GM23338 (cell line): ENCODE measurements at regions not wholly inside any gene's neighbourhood (a gene's known extent, or its start where the extent isn't known, plus 50 kb on each side); places are given as distances from the start of the nearest gene placed in this dataset.

Experiments
- CTCF ChIP-seq, 2 experiments: fragments of 200-600 bp in 1 of 2; sonication (generic) in 1 of 2; conservative IDR thresholded peaks; 2 replicates each; pipeline versions ENCODE4 v1.5.1 to v1.6.1; 2016 to 2017; ENCODE audit warnings: antibody characterized with exemption in 2 of 2, low read depth in 2 of 2, mild to moderate bottlenecking in 2 of 2, moderate library complexity in 1 of 2
- EZH2 ChIP-seq: fragments of 200-600 bp; sonication (generic); IDR thresholded peaks from one replicate; pipeline ENCODE4 v1.8.0; 2017; ENCODE audit warnings: antibody characterized with exemption, mild to moderate bottlenecking, low read depth; ENCODE audit not compliant: unreplicated experiment
- POLR2AphosphoS5 ChIP-seq: IDR thresholded peaks from 2 replicates; pipeline ENCODE4 v1.6.1; 2016; ENCODE audit warnings: antibody characterized with exemption, low read depth
- TF ChIP-seq, protein P1 (sequence below): IDR thresholded peaks from one replicate; pipeline ENCODE4 v1.6.1; 2018; ENCODE audit warnings: antibody characterized with exemption; ENCODE audit not compliant: unreplicated experiment
- TF ChIP-seq, protein P2 (sequence below): IDR thresholded peaks from 2 replicates; pipeline ENCODE4 v1.6.1; 2016; ENCODE audit warnings: antibody characterized with exemption

- TF ChIP-seq POLR2AphosphoS5 (no peak), EZH2 (no peak), CTCF (conservative IDR thresholded peaks at IDR 0.05; ENCODE audit: low read depth in 2 of 2) (no peak)
- TF ChIP-seq, protein P1, sequence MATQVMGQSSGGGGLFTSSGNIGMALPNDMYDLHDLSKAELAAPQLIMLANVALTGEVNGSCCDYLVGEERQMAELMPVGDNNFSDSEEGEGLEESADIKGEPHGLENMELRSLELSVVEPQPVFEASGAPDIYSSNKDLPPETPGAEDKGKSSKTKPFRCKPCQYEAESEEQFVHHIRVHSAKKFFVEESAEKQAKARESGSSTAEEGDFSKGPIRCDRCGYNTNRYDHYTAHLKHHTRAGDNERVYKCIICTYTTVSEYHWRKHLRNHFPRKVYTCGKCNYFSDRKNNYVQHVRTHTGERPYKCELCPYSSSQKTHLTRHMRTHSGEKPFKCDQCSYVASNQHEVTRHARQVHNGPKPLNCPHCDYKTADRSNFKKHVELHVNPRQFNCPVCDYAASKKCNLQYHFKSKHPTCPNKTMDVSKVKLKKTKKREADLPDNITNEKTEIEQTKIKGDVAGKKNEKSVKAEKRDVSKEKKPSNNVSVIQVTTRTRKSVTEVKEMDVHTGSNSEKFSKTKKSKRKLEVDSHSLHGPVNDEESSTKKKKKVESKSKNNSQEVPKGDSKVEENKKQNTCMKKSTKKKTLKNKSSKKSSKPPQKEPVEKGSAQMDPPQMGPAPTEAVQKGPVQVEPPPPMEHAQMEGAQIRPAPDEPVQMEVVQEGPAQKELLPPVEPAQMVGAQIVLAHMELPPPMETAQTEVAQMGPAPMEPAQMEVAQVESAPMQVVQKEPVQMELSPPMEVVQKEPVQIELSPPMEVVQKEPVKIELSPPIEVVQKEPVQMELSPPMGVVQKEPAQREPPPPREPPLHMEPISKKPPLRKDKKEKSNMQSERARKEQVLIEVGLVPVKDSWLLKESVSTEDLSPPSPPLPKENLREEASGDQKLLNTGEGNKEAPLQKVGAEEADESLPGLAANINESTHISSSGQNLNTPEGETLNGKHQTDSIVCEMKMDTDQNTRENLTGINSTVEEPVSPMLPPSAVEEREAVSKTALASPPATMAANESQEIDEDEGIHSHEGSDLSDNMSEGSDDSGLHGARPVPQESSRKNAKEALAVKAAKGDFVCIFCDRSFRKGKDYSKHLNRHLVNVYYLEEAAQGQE: no peak
- TF ChIP-seq, protein P2, sequence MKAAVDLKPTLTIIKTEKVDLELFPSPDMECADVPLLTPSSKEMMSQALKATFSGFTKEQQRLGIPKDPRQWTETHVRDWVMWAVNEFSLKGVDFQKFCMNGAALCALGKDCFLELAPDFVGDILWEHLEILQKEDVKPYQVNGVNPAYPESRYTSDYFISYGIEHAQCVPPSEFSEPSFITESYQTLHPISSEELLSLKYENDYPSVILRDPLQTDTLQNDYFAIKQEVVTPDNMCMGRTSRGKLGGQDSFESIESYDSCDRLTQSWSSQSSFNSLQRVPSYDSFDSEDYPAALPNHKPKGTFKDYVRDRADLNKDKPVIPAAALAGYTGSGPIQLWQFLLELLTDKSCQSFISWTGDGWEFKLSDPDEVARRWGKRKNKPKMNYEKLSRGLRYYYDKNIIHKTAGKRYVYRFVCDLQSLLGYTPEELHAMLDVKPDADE: no peak
Observed at GRCh38 chr7:131234719-131235488, 92.8 kb upstream of the MKLN1 start.
